ENCODE measurements at regions not wholly inside any gene's neighbourhood (a gene's known extent, or its start where the extent isn't known, plus 50 kb on each side); places are given as distances from the start of the nearest gene placed in this dataset.

- intact Hi-C loops (cut with micrococcal nuclease): no loop called here
- ChIA-PET POLR2A (no interaction called here), CTCF (no interaction called here)
- no peak overlapping the region for H3K9ac ChIP-seq (ENCODE audit: low read length)
- H3K4me3 ChIP-seq (ENCODE audit: control extremely low read depth in 1 of 5, extremely low read depth in 1 of 5, insufficient read depth in 1 of 5, low read depth in 2 of 5, low read length in 4 of 5): no peak overlapping the region
- Mint-ChIP-seq H3K4me3 (no peak overlapping the region), H3K27me3 (no peaks in the 10 kb centered on the region), H3K4me1 (no peaks in the 10 kb centered on the region), H3K9me3 (ENCODE audit: insufficient read depth) (no peaks in the 10 kb centered on the region), H3K27ac (no peak overlapping the region)
- H3K27me3 ChIP-seq (replicated peaks in 1 of 4; ENCODE audit: control extremely low read depth in 1 of 4, control insufficient read depth in 3 of 4, insufficient read depth in 4 of 4, low read length in 3 of 4): no peaks in the 10 kb centered on the region
- H3K27ac ChIP-seq (ENCODE audit: low read length in 2 of 2): no peak overlapping the region
- H3K4me1 ChIP-seq (ENCODE audit: control insufficient read depth in 2 of 2, insufficient read depth in 2 of 2, low read length in 2 of 2): no peaks in the 10 kb centered on the region
- H3K79me2 ChIP-seq (ENCODE audit: control insufficient read depth, insufficient read depth, low read length): no peaks in the 10 kb centered on the region
- DNase-seq (no peak), ATAC-seq (ENCODE audit: low read depth) (no peak)
- no peak overlapping the region for H2AFZ ChIP-seq (ENCODE audit: insufficient read depth, low read depth, low read length, poor library complexity, severe bottlenecking)
- 87% methylated on average over 7 of the region's 7 CpGs for WGBS (ENCODE audit: insufficient coverage)
- no peak overlapping the region for H3K4me2 ChIP-seq (replicated peaks; ENCODE audit: low read depth, low read length, poor library complexity, severe bottlenecking)
- H4K20me1 ChIP-seq (ENCODE audit: control insufficient read depth, insufficient read depth, low read length, poor library complexity, severe bottlenecking): no peaks in the 10 kb centered on the region
- no peaks in the 10 kb centered on the region for H3K9me3 ChIP-seq (ENCODE audit: control extremely low read depth in 1 of 3, control insufficient read depth in 2 of 3, insufficient read depth in 1 of 3, low read length in 2 of 3)
- H3K36me3 ChIP-seq (replicated peaks in 1 of 2; ENCODE audit: control extremely low read depth in 1 of 2, control insufficient read depth in 1 of 2, extremely low read depth in 1 of 2, insufficient read depth in 2 of 2, low read length in 1 of 2): no peaks in the 10 kb centered on the region
- TF ChIP-seq EZH2 (IDR thresholded peaks at IDR 0.05; ENCODE audit: borderline replicate concordance, insufficient read depth, low read depth, low read length, poor library complexity, severe bottlenecking): no peak
- TF ChIP-seq, protein P1, sequence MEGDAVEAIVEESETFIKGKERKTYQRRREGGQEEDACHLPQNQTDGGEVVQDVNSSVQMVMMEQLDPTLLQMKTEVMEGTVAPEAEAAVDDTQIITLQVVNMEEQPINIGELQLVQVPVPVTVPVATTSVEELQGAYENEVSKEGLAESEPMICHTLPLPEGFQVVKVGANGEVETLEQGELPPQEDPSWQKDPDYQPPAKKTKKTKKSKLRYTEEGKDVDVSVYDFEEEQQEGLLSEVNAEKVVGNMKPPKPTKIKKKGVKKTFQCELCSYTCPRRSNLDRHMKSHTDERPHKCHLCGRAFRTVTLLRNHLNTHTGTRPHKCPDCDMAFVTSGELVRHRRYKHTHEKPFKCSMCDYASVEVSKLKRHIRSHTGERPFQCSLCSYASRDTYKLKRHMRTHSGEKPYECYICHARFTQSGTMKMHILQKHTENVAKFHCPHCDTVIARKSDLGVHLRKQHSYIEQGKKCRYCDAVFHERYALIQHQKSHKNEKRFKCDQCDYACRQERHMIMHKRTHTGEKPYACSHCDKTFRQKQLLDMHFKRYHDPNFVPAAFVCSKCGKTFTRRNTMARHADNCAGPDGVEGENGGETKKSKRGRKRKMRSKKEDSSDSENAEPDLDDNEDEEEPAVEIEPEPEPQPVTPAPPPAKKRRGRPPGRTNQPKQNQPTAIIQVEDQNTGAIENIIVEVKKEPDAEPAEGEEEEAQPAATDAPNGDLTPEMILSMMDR (IDR thresholded peaks at IDR 0.05): no peak
Measured at GRCh38 chr4:171157462-171158082, 655.6 kb upstream of the GALNTL6 start.

- CTCF ChIA-PET: no interaction called here
- DNase-seq: no peak
- H3K4me3 Mint-ChIP-seq: no peak overlapping the region
Measured at GRCh38 chr4:171142639-171143038, 670.6 kb upstream of the GALNTL6 start.

More at GRCh38 chr4:171142639-171143038, 670.6 kb upstream of the GALNTL6 start:
- no peak for ATAC-seq (ENCODE audit: low read depth)
- POLR2A ChIA-PET: no interaction called here
- H3K27me3 ChIP-seq (replicated peaks in 1 of 4; ENCODE audit: control extremely low read depth in 1 of 4, control insufficient read depth in 3 of 4, insufficient read depth in 4 of 4, low read length in 3 of 4): no peaks in the 10 kb centered on the region
- Mint-ChIP-seq H3K27ac (no peak overlapping the region), H3K27me3 (no peaks in the 10 kb centered on the region), H3K4me1 (no peaks in the 10 kb centered on the region), H3K9me3 (ENCODE audit: insufficient read depth) (no peaks in the 10 kb centered on the region)
- no peaks in the 10 kb centered on the region for H4K20me1 ChIP-seq (ENCODE audit: control insufficient read depth, insufficient read depth, low read length, poor library complexity, severe bottlenecking)
- no peaks in the 10 kb centered on the region for H3K79me2 ChIP-seq (ENCODE audit: control insufficient read depth, insufficient read depth, low read length)
- no peak overlapping the region for H3K27ac ChIP-seq (ENCODE audit: low read length in 2 of 2)
- H3K4me2 ChIP-seq (replicated peaks; ENCODE audit: low read depth, low read length, poor library complexity, severe bottlenecking): no peak overlapping the region
- H3K36me3 ChIP-seq (replicated peaks in 1 of 2; ENCODE audit: control extremely low read depth in 1 of 2, control insufficient read depth in 1 of 2, extremely low read depth in 1 of 2, insufficient read depth in 2 of 2, low read length in 1 of 2): no peaks in the 10 kb centered on the region
- H3K9me3 ChIP-seq (ENCODE audit: control extremely low read depth in 1 of 3, control insufficient read depth in 2 of 3, insufficient read depth in 1 of 3, low read length in 2 of 3): no peaks in the 10 kb centered on the region
- no peak for TF ChIP-seq EZH2 (IDR thresholded peaks at IDR 0.05; ENCODE audit: borderline replicate concordance, insufficient read depth, low read depth, low read length, poor library complexity, severe bottlenecking)
- TF ChIP-seq, protein P1 (IDR thresholded peaks at IDR 0.05): no peak
- H3K4me1 ChIP-seq (ENCODE audit: control insufficient read depth in 2 of 2, insufficient read depth in 2 of 2, low read length in 2 of 2): no peaks in the 10 kb centered on the region
- H3K4me3 ChIP-seq (ENCODE audit: control extremely low read depth in 1 of 5, extremely low read depth in 1 of 5, insufficient read depth in 1 of 5, low read depth in 2 of 5, low read length in 4 of 5): no peak overlapping the region
- no CpG with 5 or more reads among the region's 1 CpG for WGBS (ENCODE audit: insufficient coverage)
- no peak overlapping the region for H2AFZ ChIP-seq (ENCODE audit: insufficient read depth, low read depth, low read length, poor library complexity, severe bottlenecking)
- no peak overlapping the region for H3K9ac ChIP-seq (ENCODE audit: low read length)
- intact Hi-C loops (cut with micrococcal nuclease): no loop called here
